Stomach smooth muscle (tissue), 2 donors: ENCODE measurements at regions not wholly inside any gene's neighbourhood (a gene's known extent, or its start where the extent isn't known, plus 50 kb on each side); places are given as distances from the start of the nearest gene placed in this dataset.

Experiments
- H3K27ac ChIP-seq: one replicate; pipeline ENCODE4 v1.7.0; 2013; ENCODE audit warnings: mild to moderate bottlenecking, low read length, inconsistent platforms
- H3K27me3 ChIP-seq, 2 donors: one replicate each; pipeline ENCODE4 v1.7.0; 2013; ENCODE audit warnings: low read length in 2 of 2; ENCODE audit not compliant: insufficient read depth in 2 of 2, control insufficient read depth in 1 of 2
- H3K36me3 ChIP-seq, 2 donors: one replicate each; pipeline ENCODE4 v1.7.0; 2013; ENCODE audit warnings: low read length in 2 of 2; ENCODE audit not compliant: control insufficient read depth in 2 of 2, insufficient read depth in 2 of 2
- H3K4me1 ChIP-seq: one replicate; pipeline ENCODE4 v1.7.0; 2013; ENCODE audit warnings: low read length; ENCODE audit not compliant: control insufficient read depth, insufficient read depth
- H3K4me3 ChIP-seq, 2 donors: one replicate each; pipeline ENCODE4 v1.7.0; 2013; ENCODE audit warnings: low read length in 2 of 2
- H3K9ac ChIP-seq, 2 donors: one replicate each; pipeline ENCODE4 v1.7.0; 2013; ENCODE audit warnings: low read length in 2 of 2, mild to moderate bottlenecking in 1 of 2
- H3K9me3 ChIP-seq, 2 donors: one replicate each; pipeline ENCODE4 v1.7.0; 2013; ENCODE audit warnings: low read length in 2 of 2; ENCODE audit not compliant: control insufficient read depth in 2 of 2
- donor health status: healthy.
- donor health status: Pancreatic carcinoma.

DNA sequence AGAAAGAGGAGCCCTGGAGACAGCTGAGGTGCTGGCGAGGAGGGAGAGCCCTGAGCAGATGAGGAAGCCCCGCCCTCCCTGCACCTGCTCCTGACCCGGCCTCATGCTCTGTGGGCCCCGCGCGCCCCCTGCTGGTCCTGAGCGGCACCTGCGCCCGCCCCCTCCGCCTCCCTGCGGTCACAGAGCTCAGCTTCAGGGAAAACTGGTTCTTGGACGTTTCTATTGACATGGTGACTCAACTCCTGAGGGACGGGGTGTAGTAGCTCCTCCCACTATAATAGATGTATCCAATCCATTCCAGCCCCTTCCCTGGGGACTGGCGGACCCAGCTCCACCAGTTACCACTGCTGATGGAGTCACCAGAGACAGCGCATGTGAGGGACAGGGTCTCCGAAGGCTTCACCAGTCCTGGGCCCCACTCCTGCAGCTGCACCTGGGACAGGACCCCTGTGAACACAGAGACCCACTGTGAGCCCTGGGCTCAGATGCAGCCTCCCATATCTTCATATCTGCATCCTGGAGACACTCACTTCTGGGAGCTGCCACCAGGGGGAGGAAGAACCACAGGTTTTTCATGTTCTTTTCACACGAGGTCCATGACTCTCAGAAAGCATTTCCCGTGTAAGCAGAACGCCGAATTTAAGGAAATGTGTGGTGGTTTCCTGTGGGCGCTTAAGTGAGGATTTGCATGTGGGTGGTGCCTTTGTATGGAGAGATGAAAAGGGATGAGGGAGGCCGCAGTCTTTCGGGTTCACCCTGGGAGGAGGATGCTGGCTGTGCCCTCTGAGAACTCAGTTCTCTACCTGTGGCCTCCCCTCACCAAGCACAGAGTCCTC, 1346.4 kb downstream of the TMEM121 start:
- H3K9ac ChIP-seq: no peak overlapping the region
- no peak overlapping the region for H3K4me3 ChIP-seq
- peaks cover 10 to 11% of the 10 kb centered on the region in 2 donors for H3K27me3 ChIP-seq
- H3K9me3 ChIP-seq: no peaks in the 10 kb centered on the region
- no peaks in the 10 kb centered on the region for H3K4me1 ChIP-seq
- no peak overlapping the region for H3K27ac ChIP-seq
- no peaks in the 10 kb centered on the region for H3K36me3 ChIP-seq

DNA sequence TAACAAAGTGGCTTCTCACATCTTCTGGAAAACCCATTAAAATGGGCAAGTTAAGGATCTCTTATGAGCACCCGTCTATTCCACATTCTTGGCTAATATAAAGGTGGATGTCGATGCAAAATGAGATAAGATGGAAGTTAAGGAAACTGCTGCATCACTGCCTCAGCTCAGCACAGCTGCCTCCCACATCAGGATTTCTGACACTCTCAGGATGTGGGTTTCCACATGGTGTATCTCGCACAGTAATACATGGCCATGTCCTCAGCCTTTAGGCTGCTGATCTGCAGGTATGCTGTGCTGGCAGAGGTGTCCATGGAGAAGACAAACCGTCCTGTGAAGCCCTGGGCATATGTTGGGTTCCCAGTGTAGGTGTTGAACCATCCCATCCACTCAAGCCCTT, 1348.0 kb downstream of the TMEM121 start:
- H3K27me3 ChIP-seq: peaks cover 10 to 11% of the 10 kb centered on the region in 2 donors

GRCh38 chr14:106875503-106875902, 1349.1 kb downstream of the TMEM121 start:
- peaks cover 11 to 13% of the 10 kb centered on the region in 2 donors for H3K27me3 ChIP-seq

More for the DNA sequence above, 1348.0 kb downstream of the TMEM121 start:
- Histone ChIP-seq H3K4me3 (no peak overlapping the region), H3K27ac (no peak overlapping the region), H3K9me3 (no peaks in the 10 kb centered on the region), H3K4me1 (no peaks in the 10 kb centered on the region), H3K36me3 (no peaks in the 10 kb centered on the region), H3K9ac (no peak overlapping the region)

DNA sequence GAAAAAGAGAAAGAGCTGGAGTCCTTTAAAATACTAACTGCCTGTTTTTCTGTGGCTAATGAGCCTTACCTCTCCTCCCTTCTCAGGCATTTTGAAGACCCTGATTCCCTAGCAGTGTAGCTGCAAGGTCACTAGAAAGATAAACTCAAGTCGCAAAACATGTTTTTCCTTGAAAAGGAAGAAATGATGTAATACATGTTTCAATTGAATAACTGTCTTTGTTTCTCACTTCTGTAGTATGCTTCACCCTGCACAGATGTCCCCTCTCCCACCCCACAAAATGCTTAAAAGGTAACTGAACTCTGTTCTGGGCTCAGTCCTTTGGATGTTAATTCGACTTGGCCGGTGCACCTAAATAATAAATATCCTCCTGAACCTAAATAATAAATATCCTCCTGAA, 1350.3 kb downstream of the TMEM121 start:
- Histone ChIP-seq H3K27me3 (peaks cover 11 to 13% of the 10 kb centered on the region in 2 donors), H3K4me1 (no peaks in the 10 kb centered on the region), H3K9me3 (no peaks in the 10 kb centered on the region), H3K27ac (no peak overlapping the region), H3K36me3 (no peaks in the 10 kb centered on the region), H3K9ac (no peak overlapping the region), H3K4me3 (no peak overlapping the region)

More at GRCh38 chr14:106875503-106875902, 1349.1 kb downstream of the TMEM121 start:
- H3K27ac ChIP-seq: no peak overlapping the region
- H3K4me1 ChIP-seq: no peaks in the 10 kb centered on the region
- no peaks in the 10 kb centered on the region for H3K36me3 ChIP-seq
- no peak overlapping the region for H3K4me3 ChIP-seq
- H3K9me3 ChIP-seq: no peaks in the 10 kb centered on the region
- no peak overlapping the region for H3K9ac ChIP-seq

DNA sequence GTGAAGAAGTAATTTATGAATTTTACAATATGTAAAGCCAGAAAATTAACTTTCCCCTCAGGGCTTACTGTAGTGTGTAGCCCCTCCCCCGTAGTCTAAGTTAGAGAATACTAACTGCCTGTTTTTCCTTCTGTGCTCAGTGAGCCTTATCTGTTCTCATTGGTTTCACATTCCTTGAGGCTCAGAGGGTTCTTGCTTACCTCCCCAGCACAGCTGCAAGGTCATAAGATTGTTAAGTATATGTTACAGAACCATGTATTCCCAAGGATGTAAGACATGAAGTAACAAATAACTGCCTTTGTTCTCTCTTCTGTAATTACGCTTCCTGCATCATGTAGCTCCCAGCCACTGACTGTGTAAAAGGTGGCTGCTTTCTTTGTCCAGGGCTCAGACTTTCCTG, 1351.1 kb downstream of the TMEM121 start:
- H3K9me3 ChIP-seq: no peaks in the 10 kb centered on the region

DNA sequence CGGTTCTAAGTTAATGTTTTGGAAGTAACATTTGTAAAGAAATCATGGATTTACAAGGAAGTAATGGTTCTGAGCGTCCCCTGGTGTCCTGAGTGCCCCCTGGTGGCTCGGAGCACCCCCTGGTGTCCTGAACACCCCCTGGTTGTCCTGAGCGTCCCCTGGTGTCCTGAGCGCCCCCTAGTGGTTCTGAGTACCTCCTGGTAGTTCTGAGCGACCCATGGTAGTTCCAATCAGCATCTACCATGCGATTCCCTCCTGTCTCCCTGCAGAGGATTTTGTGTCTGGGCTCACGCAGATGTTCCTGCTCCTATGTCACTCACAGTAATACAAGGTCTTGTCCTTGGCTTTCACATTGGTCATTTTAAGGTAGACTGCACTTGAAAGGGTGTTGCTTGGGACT, 1352.9 kb downstream of the TMEM121 start:
- H3K9ac ChIP-seq: no peak overlapping the region
- H3K9me3 ChIP-seq: no peaks in the 10 kb centered on the region
- no peak overlapping the region for H3K4me3 ChIP-seq
- H3K36me3 ChIP-seq: no peaks in the 10 kb centered on the region
- no peaks in the 10 kb centered on the region for H3K4me1 ChIP-seq
- H3K27me3 ChIP-seq: peaks cover 10 to 11% of the 10 kb centered on the region in 2 donors
- no peak overlapping the region for H3K27ac ChIP-seq

More for the DNA sequence above, 1351.1 kb downstream of the TMEM121 start:
- H3K36me3 ChIP-seq: no peaks in the 10 kb centered on the region
- no peak overlapping the region for H3K27ac ChIP-seq
- H3K27me3 ChIP-seq: peaks cover 11 to 13% of the 10 kb centered on the region in 2 donors
- H3K4me1 ChIP-seq: no peaks in the 10 kb centered on the region
- H3K9ac ChIP-seq: no peak overlapping the region
- no peak overlapping the region for H3K4me3 ChIP-seq

- Histone ChIP-seq H3K27ac (no peak overlapping the region), H3K4me3 (no peak overlapping the region), H3K4me1 (no peaks in the 10 kb centered on the region), H3K27me3 (peaks cover 0 to 4% of the 10 kb centered on the region in 2 donors), H3K9me3 (no peaks in the 10 kb centered on the region), H3K36me3 (no peaks in the 10 kb centered on the region), H3K9ac (no peak overlapping the region)
Measured at GRCh38 chr14:106883218-106883692, 1356.9 kb downstream of the TMEM121 start.
